ENCODE measurements at regions not wholly inside any gene's neighbourhood (a gene's known extent, or its start where the extent isn't known, plus 50 kb on each side); places are given as distances from the start of the nearest gene placed in this dataset.
A peak's percentile ranks its signal among the peaks of the same experiment; 100 is the strongest.

GRCh38 chr11:33630936-33631748 is 69.5 kb downstream of the C11orf91 start:
- no peaks in the 10 kb centered on the region for H3K27me3 ChIP-seq
- ATAC-seq (no peak), DNase-seq (no peak)
- H3K36me3 ChIP-seq = no peaks in the 10 kb centered on the region
- H3K9me3 ChIP-seq = peaks cover 0 to 11% (median 0%) of the 10 kb centered on the region in 11 donors
- no peak for TF ChIP-seq CTCF (IDR thresholded peaks at IDR 0.05)
- 87% methylated on average over 12 of the region's 12 CpGs for WGBS, 2 donors
- H3K4me3 ChIP-seq = no peak overlapping the region
- peaks cover 0 to 18% (median 0%) of the 10 kb centered on the region in 9 donors for H3K4me1 ChIP-seq
- H3K27ac ChIP-seq = no peak overlapping the region
- intact Hi-C loops (cut with DNase I) = no loop called here

GRCh38 chr11:33624083-33624482 is 76.5 kb downstream of the C11orf91 start:
- H3K4me1 ChIP-seq = peaks cover 0 to 9% (median 0%) of the 10 kb centered on the region in 9 donors
- intact Hi-C loops (cut with DNase I) = no loop called here
- peaks cover 0 to 3% (median 0%) of the 10 kb centered on the region in 11 donors for H3K9me3 ChIP-seq
- TF ChIP-seq CTCF (IDR thresholded peaks at IDR 0.05) = no peak
- no peak overlapping the region for H3K27ac ChIP-seq
- H3K4me3 ChIP-seq = no peak overlapping the region
- peak in 6 of 8 donors; percentile 20 to 55 (median 39) for ATAC-seq
- no peaks in the 10 kb centered on the region for H3K27me3 ChIP-seq
- H3K36me3 ChIP-seq = no peaks in the 10 kb centered on the region
- peak in 1 of 2 donors; percentile 55 for DNase-seq

GRCh38 chr11:33622806-33623205 is 77.8 kb downstream of the C11orf91 start:
- WGBS, 2 donors = 78 to 81% methylated on average over 6 of the region's 6 CpGs
- H3K4me3 ChIP-seq = no peak overlapping the region

GRCh38 chr11:33622186-33622585 is 78.4 kb downstream of the C11orf91 start:
- DNase-seq = no peak
- WGBS, 2 donors = 51 to 59% methylated on average over 7 of the region's 7 CpGs
- H3K4me1 ChIP-seq = peaks cover 0 to 9% (median 0%) of the 10 kb centered on the region in 9 donors
- H3K36me3 ChIP-seq = no peaks in the 10 kb centered on the region
- H3K4me3 ChIP-seq = no peak overlapping the region
- H3K27me3 ChIP-seq = no peaks in the 10 kb centered on the region
- no peak for TF ChIP-seq CTCF (IDR thresholded peaks at IDR 0.05)
- peak overlapping the region in 1 of 10 donors; percentile 17 for H3K27ac ChIP-seq
- H3K9me3 ChIP-seq = no peaks in the 10 kb centered on the region
- intact Hi-C loops (cut with DNase I) = no loop called here
- peak in 3 of 8 donors; percentile 73 to 88 (median 73) for ATAC-seq

More at GRCh38 chr11:33622806-33623205, 77.8 kb downstream of the C11orf91 start:
- Histone ChIP-seq H3K36me3 (no peaks in the 10 kb centered on the region), H3K27me3 (no peaks in the 10 kb centered on the region), H3K9me3 (no peaks in the 10 kb centered on the region), H3K4me1 (peaks cover 0 to 9% (median 0%) of the 10 kb centered on the region in 9 donors), H3K27ac (no peak overlapping the region)
- TF ChIP-seq CTCF (IDR thresholded peaks at IDR 0.05) = no peak
- ATAC-seq (no peak), DNase-seq (no peak)
- intact Hi-C loops (cut with DNase I) = no loop called here
